Activated CD4-positive, alpha-beta T cell treated with anti-CD3 and anti-CD28 coated beads, Interleukin-2, Interleukin-6, amounts not matched to agents 100 ng/mL and 50 ng/mL, durations not matched to agents 16 hours and 8 hours (primary cell): ENCODE measurements at regions not wholly inside any gene's neighbourhood (a gene's known extent, or its start where the extent isn't known, plus 50 kb on each side); places are given as distances from the start of the nearest gene placed in this dataset.

Experiments
- DNase-seq: peaks from one replicate; pipeline ENCODE4 v3.0.0-alpha.2; 2020

- no peak for DNase-seq
These were observed 308.1 kb downstream of the LIG4 start for GRCh38 chr13:107907065-107907805.

DNA sequence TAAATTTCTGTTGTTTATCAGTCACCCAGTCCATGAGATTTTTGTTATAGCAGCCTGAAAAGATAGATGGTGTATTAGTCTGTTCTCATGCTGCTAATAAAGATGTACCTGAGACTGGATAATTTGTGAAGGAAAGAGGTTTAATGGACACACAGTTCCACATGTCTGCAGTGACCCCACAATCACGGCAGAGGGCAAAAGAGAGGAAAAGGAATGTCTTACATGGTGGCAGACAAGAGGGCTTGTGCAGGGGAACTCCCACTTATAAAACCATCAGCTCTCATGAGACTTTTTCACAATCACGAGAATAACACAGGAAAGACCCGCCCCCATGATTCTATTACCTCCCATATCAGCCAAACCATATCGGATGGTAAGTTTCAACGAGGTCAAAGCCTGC is 309.2 kb downstream of the LIG4 start:
- no peak for DNase-seq

DNA sequence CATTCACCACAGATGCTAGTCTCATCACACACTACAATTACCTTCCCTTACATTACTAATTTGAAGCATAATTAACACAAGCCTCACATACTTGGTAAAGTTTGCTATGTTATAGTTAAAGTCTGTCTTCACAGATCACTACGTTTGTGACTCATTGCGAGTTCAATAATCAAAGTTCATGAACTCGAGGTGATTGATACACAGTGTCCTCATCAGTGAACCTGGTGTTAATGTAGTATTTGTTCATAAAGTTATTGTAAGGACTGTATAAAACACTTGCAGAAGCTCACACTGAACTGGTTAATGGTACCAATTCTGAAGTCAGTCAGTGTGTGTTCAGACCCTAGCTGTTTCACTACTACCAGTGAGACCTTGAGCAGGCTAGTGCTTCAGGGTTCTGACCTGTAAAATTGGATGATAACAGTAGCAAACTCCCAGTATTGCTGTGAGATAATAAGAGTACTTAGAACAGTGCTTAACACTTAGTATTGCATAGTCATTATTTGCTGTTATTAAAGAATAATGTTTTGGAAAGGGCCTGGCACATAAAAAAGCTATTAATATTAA is 313.3 kb downstream of the LIG4 start:
- no peak for DNase-seq

DNA sequence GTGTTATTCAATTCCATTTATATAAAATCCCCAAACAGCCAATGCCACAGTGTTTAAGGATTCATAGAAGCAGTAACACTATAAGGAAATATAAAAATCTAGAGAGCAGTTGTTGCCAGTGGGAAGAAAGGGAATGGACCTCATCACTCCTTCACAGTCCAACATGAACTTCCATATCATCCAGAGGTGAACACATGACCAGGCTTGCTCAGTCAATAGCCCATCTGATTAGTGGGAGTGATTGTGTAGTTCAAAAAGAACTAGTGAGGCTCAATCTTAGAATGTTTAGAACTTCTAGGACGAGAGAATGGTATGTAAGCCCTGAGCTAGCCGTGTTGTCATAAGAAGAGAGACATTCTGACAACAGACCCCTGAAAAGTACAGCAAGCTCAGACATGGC is 314.1 kb downstream of the LIG4 start:
- no peak for DNase-seq

- no peak for DNase-seq
These were observed 314.6 kb downstream of the LIG4 start for GRCh38 chr13:107900775-107901174.

DNA sequence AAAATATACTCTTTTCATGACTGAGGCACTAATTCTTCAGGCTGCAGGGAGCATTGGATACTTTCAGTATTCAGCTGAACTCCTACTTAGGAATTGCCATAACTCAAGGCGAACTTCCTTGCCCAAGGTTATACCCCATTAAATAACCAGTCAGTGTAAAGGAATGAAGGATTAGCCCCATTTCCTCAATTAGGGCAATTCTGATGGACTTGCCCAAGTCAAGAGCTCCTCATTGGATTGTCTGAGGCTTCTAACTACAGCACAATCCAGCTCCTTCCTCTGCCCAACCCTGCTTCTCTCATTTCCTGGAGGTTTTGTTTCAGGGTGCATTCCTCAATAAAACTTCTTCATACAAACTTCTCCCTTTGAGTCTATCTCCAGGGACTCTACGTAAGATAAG is 329.2 kb downstream of the LIG4 start:
- DNase-seq: no peak

DNA sequence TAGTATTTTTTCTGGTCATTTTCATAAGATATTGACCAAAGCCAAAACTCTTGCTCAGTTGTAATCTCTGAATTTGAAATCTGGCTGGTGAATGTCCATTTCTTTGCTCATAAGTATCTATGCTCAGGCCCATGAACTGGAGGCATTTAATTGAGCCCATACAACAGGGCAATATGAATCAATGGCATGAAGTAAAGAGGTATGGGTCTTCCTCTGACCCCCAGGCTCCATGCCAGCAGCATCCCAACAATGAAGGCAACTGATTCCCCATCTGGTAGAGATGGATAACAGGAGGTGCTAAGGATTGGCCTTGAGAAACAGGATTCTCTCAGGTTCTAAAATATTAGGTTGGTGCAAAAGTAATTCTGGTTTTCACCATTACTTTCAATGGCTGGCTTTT is 330.8 kb downstream of the LIG4 start:
- DNase-seq: no peak

DNA sequence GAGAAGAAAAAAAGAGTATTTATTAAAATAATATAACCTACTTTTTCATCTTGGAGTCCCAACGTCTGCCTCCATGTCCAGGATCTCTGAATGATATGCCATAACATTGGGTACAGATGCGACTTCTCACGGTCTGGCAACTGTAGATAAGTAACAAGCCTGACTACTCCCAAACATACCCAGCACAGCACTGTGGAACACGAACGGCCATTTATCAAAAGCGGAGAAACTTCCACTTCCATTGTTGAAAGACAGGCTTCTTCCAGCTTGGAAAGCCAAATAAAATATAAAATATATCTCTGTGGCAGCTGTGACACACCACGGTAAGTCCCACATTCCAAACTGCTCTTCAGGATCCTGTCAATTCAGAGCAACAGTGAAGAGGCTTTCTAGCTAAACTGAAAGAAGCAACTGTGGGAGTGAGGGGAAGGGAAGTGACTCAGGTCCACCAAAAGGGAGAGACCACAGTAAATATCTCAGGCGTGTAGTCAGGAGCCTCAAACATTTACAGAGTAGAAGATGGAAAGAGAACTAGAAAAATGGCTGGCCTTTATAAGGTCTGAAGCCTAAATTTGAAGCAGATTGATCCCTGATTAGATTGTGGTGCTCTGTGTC is 331.7 kb downstream of the LIG4 start:
- DNase-seq: no peak

DNA sequence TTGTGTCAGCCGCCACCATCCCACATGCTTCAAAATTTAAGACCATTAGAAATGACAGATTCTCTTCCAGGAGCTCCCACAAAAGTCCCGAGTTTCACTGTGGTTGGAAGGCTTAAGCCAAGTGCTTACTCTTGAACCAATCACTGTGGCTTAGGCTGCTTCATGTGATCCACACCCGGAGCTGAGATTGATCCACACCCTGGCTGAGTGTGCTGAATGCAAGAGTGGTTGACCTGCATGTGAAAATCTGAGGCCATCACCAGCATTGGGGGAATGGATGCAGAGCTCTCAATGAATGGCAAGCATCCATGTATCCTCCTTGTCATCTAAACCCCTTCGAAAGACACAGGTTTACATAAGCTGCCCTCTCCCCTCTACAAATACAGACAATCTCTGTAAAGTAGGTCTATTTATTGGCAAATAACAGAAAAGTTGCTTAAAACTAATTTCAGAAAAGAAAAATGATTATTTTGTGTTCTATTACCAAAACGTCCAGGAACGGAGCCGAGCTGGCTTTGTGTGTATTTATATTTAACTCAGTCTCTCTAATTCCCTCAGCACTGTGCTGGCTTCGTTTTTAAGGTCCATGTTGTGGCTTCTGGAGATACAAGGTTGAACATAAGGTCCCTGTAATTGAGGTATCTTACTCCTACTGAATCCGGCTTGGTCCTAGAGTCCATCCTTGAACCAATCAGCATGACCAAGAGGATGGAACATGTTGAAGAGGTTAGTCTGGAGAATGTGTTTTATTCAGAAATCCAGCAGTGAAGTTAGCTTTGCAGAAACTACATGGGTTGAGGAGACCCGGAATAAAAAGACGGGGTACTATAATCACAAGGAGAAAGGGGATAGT is 332.4 kb downstream of the LIG4 start:
- DNase-seq: no peak

DNA sequence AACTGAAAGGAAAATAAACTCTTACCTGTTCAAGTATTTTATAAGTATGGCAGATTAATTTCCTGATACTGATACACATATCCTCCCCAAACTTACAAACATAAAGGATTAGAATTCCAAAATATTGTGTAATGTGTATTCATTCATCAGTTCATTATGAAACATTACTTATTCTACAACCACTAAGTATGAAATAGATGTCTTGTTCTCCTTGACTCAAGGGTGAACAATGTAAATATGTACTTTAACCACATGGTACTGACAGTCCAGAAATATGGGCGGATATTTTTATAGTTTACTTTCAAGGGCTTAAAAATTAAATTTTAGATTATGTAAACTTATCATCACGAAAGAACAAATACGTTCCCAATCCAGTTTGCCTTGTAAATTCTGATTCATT is 334.0 kb downstream of the LIG4 start:
- DNase-seq: no peak

GRCh38 chr13:107874456-107874855 is 340.9 kb downstream of the LIG4 start:
- no peak for DNase-seq

- DNase-seq: no peak
These were observed 341.4 kb downstream of the LIG4 start for GRCh38 chr13:107873926-107874325.

DNA sequence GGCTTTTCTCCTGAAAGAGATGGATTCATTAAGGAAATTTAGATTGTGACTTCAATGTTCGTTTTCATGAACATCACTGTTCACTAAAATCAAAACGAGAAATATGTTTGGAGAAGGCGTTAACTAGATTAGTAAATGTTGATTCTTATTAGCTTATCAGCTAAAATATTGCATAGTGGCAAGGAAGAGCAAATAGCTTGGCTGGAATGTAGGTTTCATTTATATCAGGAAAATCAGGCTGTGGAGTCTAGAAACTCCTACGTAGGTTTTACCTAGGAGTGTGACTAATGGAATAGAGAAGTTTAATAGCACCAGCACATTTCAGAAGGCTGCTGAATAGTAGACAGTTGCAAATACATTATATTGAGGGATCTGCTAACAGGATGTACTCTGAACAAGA is 344.9 kb downstream of the LIG4 start:
- DNase-seq: no peak

DNA sequence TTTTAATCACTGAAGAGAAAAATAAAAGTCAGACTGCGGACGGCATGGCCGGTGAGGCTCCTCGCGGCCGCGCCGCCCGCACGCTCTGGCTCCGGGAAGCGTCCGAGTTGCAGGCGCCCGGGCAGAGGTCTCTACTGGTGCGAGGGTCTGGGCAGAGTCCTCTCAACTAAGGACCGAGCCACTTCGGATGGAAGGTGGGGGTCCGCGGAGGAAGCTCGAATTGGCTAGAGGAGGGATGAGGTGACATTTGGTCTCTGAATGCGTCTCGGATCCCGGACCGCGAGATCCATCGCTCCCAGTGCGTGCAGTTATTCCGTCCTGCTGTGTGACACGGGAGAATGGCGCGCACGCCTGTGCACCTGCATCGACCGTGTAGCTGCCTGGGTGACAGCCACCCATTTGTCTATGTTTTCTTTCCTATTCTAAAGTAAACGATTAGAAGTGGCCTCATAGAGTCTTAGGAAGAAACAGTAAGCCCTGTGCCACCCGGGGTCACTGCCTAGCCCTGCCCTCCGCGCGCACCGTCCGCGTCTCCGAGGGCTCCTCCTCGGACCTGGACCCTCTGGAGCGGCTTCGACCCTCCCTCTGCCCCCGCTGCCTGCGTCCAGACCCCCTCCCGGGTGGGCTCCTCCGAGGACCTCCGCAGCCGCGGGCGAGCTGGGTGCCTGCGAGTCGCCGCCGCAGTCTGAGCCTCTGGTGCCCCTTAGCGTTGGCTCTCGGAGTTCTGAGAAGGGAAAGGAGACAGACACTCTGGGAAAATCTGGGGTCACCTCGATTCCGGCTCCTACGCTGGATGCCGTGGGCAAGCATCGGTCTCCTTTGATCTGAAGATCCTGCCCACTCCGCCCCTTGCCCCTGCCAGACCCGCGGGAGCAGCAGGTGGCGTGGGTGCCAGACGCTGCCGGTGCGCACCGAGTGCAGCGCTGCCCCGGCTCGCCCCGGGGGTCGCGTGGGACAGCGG is 347.4 kb downstream of the LIG4 start:
- DNase-seq: no peak

DNA sequence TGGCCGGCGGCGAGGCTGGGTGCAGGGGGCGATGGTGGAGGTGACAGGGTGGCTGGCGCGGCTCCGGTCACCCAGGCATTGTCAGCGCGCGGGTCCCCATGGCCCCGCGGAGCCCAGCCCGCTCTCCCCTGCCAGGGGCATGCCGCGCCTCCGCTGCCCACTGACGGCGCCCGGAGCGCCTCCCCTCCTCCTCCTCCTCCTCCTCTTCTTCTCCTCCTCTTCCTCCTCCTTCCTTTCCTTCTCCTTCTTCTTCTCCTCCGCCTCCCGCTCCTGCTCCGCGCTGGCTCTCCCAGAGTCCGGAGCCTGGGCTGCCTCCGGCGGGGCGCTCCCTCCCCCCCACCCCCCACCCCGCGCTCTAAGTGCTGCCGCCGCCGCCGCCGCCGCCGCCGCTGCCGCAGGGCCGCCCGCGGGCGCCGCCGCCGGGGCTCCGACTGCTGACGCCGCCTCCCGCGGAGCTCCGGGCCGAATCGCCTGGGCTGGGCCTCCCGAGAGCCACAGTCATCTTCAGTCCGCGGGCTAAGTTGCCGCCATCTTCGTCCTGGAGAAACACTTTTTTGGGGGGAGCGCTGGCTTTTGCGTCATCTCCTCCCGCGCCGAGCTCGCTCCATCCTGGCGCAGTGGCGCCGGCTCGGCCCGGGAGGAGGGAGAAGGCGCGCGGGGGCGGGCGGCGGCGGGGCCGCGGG is 348.3 kb downstream of the LIG4 start:
- peak; percentile 2 for DNase-seq

- no peak for DNase-seq
These were observed 349.1 kb downstream of the LIG4 start for GRCh38 chr13:107866032-107866940.

DNA sequence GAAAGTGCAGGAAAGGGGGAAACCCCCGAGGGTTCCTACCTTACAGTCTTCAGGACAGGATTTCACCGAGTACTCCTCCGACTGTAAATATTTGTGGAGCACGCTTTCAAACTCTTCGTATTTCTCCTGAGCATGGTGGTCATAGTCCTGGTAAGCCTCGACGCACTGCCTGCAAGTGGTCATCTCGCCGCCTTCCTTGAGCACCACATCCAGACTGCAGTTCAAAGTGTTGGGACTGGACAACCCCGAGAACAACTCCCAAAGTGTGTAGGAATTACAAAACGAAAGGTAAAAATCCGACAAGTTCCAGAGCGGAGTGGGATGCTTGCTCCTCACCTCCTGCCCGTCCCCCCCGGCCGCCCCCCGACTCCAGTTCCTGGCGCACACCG is 349.7 kb downstream of the LIG4 start:
- no peak for DNase-seq

GRCh38 chr13:107865318-107865575 is 350.1 kb downstream of the LIG4 start:
- DNase-seq: no peak

GRCh38 chr13:107864543-107865317 is 350.6 kb downstream of the LIG4 start:
- peak; percentile 21 for DNase-seq

DNA sequence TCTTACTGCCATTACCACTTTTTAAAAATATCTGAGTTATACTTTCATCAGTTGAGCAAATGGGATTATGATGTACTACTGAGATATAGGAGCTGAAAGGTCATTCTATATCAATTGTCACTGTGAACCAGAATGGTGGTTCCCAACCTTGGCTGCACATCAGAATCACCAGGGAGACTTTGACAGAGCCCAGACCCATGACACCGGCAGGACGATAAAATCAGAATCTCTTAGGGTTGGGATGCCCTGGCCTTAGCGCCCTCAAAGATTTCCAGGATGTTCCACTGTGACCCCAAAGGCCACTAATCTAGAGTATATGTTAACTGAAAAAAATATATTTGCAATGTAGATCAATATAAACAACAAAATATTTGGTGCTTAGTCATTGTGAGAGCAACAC is 355.1 kb downstream of the LIG4 start:
- no peak for DNase-seq
